ENCODE measurements at regions not wholly inside any gene's neighbourhood (a gene's known extent, or its start where the extent isn't known, plus 50 kb on each side); places are given as distances from the start of the nearest gene placed in this dataset.
"Not testable (repeated sequence)": the region's sequence is repeated elsewhere in the genome, so short reads cannot be mapped to it uniquely, and the experiment has no call there.

DNA sequence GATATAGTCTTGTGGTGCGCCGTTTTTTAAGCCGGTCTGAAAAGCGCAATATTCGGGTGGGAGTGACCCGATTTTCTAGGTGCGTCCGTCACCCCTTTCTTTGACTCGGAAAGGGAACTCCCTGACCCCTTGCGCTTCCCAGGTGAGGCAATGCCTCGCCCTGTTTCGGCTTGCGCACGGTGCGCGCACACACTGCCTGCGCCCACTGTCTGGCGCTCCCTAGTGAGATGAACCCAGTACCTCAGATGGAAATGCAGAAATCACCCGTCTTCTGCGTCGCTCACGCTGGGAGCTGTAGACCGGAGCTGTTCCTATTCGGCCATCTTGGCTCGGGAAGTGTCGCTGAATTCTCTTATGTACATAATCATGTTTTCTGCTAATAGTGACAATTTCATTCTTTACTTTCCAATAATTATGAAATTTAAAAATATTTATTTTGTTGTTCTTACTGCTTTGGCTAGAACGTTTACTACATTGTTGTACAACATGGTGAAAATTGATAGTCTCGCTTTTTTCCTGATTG lies 61.2 kb upstream of the MINDY3 start:
- DNase-seq (ENCODE audit: low read depth); H3K4me3 ChIP-seq (ENCODE audit: low read length): not testable (repeated sequence)

DNA sequence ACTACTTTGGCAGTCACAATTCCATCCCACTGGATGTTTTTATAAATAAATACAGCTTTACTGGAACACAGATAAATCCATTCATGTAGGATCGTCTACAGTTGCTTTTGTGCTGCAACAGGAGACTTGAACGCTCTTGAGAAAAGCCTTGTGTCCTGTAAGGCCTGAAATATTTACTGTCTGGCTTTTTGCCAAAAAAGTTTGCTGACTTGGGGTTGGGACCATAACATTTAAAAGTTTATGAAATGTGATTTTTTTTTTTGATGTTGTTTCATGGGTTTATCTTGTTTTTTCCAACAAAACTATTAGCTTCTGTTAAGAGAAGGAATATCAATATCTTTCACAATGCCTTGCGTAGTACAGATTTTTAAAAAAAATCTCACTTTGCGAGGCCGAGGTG lies 71.1 kb upstream of the MINDY3 start:
- TF ChIP-seq, protein P1, sequence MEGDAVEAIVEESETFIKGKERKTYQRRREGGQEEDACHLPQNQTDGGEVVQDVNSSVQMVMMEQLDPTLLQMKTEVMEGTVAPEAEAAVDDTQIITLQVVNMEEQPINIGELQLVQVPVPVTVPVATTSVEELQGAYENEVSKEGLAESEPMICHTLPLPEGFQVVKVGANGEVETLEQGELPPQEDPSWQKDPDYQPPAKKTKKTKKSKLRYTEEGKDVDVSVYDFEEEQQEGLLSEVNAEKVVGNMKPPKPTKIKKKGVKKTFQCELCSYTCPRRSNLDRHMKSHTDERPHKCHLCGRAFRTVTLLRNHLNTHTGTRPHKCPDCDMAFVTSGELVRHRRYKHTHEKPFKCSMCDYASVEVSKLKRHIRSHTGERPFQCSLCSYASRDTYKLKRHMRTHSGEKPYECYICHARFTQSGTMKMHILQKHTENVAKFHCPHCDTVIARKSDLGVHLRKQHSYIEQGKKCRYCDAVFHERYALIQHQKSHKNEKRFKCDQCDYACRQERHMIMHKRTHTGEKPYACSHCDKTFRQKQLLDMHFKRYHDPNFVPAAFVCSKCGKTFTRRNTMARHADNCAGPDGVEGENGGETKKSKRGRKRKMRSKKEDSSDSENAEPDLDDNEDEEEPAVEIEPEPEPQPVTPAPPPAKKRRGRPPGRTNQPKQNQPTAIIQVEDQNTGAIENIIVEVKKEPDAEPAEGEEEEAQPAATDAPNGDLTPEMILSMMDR (IDR thresholded peaks at IDR 0.05; ENCODE audit: insufficient read depth, low read depth, low read length, missing control alignments): no peak
- no peak overlapping the region for H3K4me3 ChIP-seq (ENCODE audit: low read length)
- no peak for DNase-seq (ENCODE audit: low read depth)

DNA sequence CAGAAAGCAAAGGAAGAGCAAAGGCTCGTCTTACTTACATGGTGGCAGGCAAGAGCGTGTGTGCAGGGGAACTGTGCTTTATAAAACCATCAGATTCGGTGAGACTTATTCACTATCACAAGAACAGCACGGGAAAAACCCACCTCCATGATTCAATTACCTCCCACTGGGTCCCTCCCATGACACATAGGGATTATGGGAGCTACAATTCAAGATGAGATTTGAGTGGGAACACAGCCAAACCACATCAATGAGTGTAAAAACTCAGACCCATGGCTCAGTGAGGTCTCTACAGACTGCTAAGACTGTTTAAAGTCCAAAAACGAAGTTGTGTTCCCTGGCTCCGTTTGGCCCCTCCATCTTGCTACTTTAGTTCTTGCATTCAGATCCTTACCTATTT lies 79.2 kb upstream of the MINDY3 start:
- H3K4me3 ChIP-seq (ENCODE audit: low read length); DNase-seq (ENCODE audit: low read depth): not testable (repeated sequence)

DNA sequence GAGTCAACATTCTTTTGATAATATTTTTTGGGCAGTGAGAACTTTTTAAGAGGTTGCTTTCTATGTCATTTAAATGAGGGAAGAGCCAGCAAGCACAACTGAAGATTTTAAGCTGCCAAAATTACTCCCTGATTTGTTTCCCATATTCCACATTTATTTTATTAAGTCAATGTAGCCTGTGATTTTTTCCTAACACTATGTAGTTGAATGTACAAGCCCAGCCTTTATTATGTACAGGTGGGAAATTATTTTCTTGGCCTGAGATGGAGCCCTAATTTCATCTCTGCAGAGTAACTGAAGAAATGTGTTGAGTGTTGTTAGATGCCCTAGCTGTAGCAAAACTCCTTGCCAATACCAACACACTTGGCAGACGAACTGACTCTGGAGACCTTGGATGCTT lies 83.1 kb upstream of the MINDY3 start:
- no peak for DNase-seq (ENCODE audit: low read depth)
- TF ChIP-seq, protein P1 (IDR thresholded peaks at IDR 0.05; ENCODE audit: insufficient read depth, low read depth, low read length, missing control alignments): no peak
- no peak overlapping the region for H3K4me3 ChIP-seq (ENCODE audit: low read length)

DNA sequence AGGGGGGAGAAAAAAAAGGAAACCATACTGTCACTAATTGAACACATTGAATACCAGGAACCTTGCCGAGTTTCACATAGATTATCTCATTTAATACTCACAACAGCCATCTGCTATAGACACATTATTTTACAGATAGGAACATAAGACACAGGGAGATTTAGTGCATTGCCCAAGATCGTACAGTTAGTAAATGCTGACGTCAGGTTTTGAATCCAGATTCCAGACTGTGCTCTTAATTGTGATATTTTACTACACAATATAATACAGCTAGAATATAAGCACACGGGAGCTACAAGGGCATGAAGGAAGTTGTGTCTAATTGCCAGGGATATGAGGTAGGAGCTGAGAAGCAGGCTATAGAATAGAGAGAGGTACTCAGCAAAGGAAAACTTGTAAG lies 93.9 kb upstream of the MINDY3 start:
- DNase-seq (ENCODE audit: low read depth): no peak
- no peak overlapping the region for H3K4me3 ChIP-seq (ENCODE audit: low read length)
- TF ChIP-seq, protein P1 (IDR thresholded peaks at IDR 0.05; ENCODE audit: insufficient read depth, low read depth, low read length, missing control alignments): no peak

DNA sequence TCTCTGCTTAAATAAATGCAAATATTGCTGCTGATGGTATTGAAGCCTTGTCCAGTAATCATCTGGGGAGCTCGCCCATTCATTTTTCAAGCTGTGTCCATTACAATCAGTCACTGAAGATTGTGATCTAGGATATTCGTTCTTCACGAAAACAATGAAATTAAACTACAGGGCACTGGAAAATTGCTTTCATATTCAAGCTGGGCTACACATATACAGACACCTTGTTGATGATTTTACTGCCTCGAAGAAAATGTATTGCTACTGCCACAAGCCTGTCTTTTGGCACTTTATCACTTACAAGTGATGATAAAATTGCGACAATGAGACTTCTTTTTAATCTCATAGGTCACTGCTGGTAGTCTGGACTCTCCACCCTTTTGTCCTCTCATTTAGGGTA lies 100.0 kb upstream of the MINDY3 start:
- DNase-seq (ENCODE audit: low read depth): no peak
- H3K4me3 ChIP-seq (ENCODE audit: low read length): no peak overlapping the region
- TF ChIP-seq, protein P1 (IDR thresholded peaks at IDR 0.05; ENCODE audit: insufficient read depth, low read depth, low read length, missing control alignments): no peak

DNA sequence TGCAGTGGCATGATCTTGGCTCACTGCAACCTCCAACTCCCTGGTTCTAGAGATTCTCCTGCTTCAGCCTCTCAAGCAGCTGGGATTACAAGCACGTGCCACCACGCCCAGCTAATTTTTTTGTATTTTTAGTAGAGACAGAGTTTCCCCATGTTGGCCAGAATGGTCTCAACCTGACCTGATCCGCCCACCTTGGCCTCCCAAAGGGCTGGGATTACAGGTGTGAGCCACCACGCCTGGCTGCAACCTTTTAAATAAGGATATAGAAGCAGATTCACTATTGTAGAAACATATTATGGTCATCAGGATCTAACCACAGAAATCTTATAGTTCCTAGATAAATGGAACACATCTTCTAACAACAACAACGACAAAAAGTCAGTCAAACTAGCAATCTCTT lies 112.4 kb upstream of the MINDY3 start:
- not testable (repeated sequence) for H3K4me3 ChIP-seq (ENCODE audit: low read length); DNase-seq (ENCODE audit: low read depth)

DNA sequence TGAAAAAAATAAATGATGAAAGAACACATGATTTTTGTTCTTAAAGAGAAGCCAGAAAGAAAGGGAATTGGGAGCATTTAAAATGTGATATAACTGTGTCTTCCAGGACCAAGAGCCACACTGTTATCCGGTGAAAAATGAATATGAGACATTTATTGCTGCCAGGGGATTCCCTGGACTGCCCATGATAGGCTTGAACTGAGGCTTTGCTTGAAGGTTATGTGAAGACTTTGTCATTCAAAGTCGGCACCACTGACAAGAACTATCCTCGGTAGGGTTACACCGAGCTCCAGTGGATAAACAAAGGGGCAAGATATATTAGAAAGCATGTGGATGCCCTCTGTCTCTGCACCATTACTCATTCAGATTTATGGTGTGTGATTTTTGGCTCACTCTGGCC lies 125.4 kb upstream of the MINDY3 start:
- TF ChIP-seq, protein P1 (IDR thresholded peaks at IDR 0.05; ENCODE audit: insufficient read depth, low read depth, low read length, missing control alignments): no peak
- no peak for DNase-seq (ENCODE audit: low read depth)
- H3K4me3 ChIP-seq (ENCODE audit: low read length): no peak overlapping the region

DNA sequence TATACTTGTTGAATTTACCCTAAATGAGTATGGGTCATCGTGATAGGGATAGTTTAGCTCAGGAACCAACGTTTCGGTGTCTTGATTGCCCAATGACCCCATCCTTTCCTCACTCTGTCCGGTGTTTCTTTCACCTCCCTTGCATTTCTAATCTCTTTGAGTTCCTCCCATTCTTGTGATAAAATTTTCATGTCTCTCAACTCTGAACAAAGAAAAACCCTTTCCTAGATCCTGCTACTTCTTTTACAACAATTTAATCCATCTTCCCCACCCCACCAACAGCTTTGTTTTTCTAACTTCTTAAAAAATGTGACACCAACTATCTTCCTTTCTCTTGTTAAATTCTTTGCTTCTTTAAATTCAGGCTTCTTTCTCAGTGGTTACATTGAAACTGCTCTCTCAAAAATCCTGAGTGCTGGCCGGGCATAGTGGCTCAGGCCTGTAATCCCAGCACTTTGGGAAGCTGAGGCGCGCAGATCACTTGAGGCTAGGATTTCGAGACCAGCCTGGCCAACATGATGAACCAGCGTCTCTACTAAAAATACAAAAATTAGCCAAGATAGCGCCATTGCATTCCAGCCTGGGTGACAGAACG lies 130.3 kb upstream of the MINDY3 start:
- no peak for DNase-seq (ENCODE audit: low read depth)
- TF ChIP-seq, protein P1 (IDR thresholded peaks at IDR 0.05; ENCODE audit: insufficient read depth, low read depth, low read length, missing control alignments): no peak
- H3K4me3 ChIP-seq (ENCODE audit: low read length): no peak overlapping the region
